ENCODE measurements at regions not wholly inside any gene's neighbourhood (a gene's known extent, or its start where the extent isn't known, plus 50 kb on each side); places are given as distances from the start of the nearest gene placed in this dataset.

DNA sequence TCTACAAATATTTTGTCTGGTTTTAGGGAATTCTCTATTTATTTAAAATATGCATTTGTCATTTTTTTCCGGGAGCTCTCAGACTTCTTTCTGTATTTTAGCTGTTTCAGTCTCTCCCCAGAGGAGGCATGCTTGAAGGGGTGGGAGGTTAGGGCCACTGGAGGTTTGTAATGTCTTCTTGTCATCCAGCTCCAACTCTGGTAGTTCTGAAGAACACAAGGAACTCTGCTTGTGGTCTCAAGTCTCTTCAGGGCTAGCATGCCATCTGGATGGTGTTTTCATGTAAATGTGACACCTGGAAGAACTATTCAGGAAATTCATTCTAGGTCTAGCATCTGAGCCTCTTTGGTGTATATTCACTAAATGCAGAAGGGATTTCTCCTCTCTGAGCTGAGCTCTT is 518.4 kb upstream of the DCC start:
- ChIA-PET RAD21 (ENCODE audit: unreplicated experiment) (no interaction called here), POLR2A (no interaction called here), CTCF (no interaction called here), SMC1A (ENCODE audit: uncharacterized antibody, unreplicated experiment) (interaction anchor here (0.7 to 1.6 kb wide), 4 partner anchors 13 to 174 kb away, joined by 3 to 4 read pairs (median 3); no protein-coding TSS in a partner anchor)
- DNase-seq (ENCODE audit: low read depth, low spot score): no peak
- peak; percentile 71 for FAIRE-seq
- intact Hi-C loops (cut with micrococcal nuclease; ENCODE audit: unreplicated experiment): no loop called here
- Histone ChIP-seq H3K36me3 (ENCODE audit: control insufficient read depth in 2 of 2, insufficient read depth in 2 of 2, low read length in 1 of 2) (no peaks in the 10 kb centered on the region), H2AFZ (ENCODE audit: control insufficient read depth, low read depth, low read length) (no peak overlapping the region), H3K4me1 (ENCODE audit: control insufficient read depth, insufficient read depth, low read length) (0 out of 2 replicates have a peak, but pooled peaks cover 5% of the 10 kb centered on the region), H3K27ac (ENCODE audit: control insufficient read depth, insufficient read depth) (peak overlapping the region; percentile 22), H3K9ac (ENCODE audit: control insufficient read depth, insufficient read depth, low read length) (no peak overlapping the region), H3K4me3 (no peak overlapping the region), H4K20me1 (ENCODE audit: control insufficient read depth, insufficient read depth) (no peaks in the 10 kb centered on the region), H3K9me3 (replicated peaks; ENCODE audit: control insufficient read depth, insufficient read depth, low read length) (no peaks in the 10 kb centered on the region; the same call in 1 of the 3 replicates), H3K27me3 (replicated peaks in 1 of 2; ENCODE audit: control insufficient read depth in 2 of 2, insufficient read depth in 2 of 2, low read length in 1 of 2) (no peaks in the 10 kb centered on the region), H3K4me2 (ENCODE audit: control insufficient read depth, insufficient read depth) (no peak overlapping the region), H3K79me2 (ENCODE audit: control insufficient read depth, insufficient read depth, low read length) (no peaks in the 10 kb centered on the region)
- no TSS peak for BruUV-seq (replicated peaks)
- 45% methylated on average over 1 of the region's 1 CpG for WGBS (ENCODE audit: insufficient coverage, insufficient replicate concordance, low lambda C conversion rate, missing lambda C conversion rate)
- ATAC-seq: no peak
- in situ Hi-C loops (cut with MboI): no loop called here
- TF ChIP-seq NRF1 (conservative IDR thresholded peaks at IDR 0.05; ENCODE audit: low read depth, low read length) (no peak), BRCA1 (IDR thresholded peaks at IDR 0.05; ENCODE audit: low read depth, low read length) (no peak)
- TF ChIP-seq, protein P1, sequence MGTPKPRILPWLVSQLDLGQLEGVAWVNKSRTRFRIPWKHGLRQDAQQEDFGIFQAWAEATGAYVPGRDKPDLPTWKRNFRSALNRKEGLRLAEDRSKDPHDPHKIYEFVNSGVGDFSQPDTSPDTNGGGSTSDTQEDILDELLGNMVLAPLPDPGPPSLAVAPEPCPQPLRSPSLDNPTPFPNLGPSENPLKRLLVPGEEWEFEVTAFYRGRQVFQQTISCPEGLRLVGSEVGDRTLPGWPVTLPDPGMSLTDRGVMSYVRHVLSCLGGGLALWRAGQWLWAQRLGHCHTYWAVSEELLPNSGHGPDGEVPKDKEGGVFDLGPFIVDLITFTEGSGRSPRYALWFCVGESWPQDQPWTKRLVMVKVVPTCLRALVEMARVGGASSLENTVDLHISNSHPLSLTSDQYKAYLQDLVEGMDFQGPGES (IDR thresholded peaks at IDR 0.05): no peak

DNA sequence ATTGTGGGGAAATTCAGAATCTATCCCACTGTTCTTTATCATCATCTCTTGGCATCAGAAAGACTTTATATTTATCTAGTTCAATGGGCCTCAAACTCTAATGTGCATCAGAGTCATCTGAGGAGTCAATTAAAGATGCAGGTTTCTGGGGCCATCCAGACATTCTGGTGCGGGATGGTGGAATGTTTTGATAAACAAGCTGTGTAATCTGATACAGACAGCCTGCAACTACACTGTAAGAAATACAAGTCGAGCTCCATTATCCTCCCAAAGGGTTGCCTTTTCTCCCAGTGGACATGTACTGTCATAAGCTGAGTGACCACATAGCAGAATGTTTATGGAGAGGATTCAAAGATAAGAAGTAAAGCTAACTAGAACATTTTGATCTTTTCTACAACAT is 515.3 kb upstream of the DCC start:
- 0% methylated on average over 2 of the region's 2 CpGs for WGBS (ENCODE audit: insufficient coverage, insufficient replicate concordance, low lambda C conversion rate, missing lambda C conversion rate)
- Histone ChIP-seq H3K9ac (ENCODE audit: control insufficient read depth, insufficient read depth, low read length) (no peak overlapping the region), H4K20me1 (ENCODE audit: control insufficient read depth, insufficient read depth) (no peaks in the 10 kb centered on the region), H3K4me3 (no peak overlapping the region), H3K79me2 (ENCODE audit: control insufficient read depth, insufficient read depth, low read length) (no peaks in the 10 kb centered on the region), H3K9me3 (replicated peaks; ENCODE audit: control insufficient read depth, insufficient read depth, low read length) (no peaks in the 10 kb centered on the region; the same call in 1 of the 3 replicates), H3K4me1 (ENCODE audit: control insufficient read depth, insufficient read depth, low read length) (0 out of 2 replicates have a peak, but pooled peaks cover 5% of the 10 kb centered on the region), H3K4me2 (ENCODE audit: control insufficient read depth, insufficient read depth) (no peak overlapping the region), H3K36me3 (ENCODE audit: control insufficient read depth in 2 of 2, insufficient read depth in 2 of 2, low read length in 1 of 2) (no peaks in the 10 kb centered on the region), H2AFZ (ENCODE audit: control insufficient read depth, low read depth, low read length) (no peak overlapping the region), H3K27ac (ENCODE audit: control insufficient read depth, insufficient read depth) (no peak overlapping the region), H3K27me3 (replicated peaks in 1 of 2; ENCODE audit: control insufficient read depth in 2 of 2, insufficient read depth in 2 of 2, low read length in 1 of 2) (no peaks in the 10 kb centered on the region)
- BruUV-seq (replicated peaks): no TSS peak
- ChIA-PET POLR2A (no interaction called here), SMC1A (ENCODE audit: uncharacterized antibody, unreplicated experiment) (no interaction called here), RAD21 (ENCODE audit: unreplicated experiment) (no interaction called here), CTCF (no interaction called here)
- DNase-seq (ENCODE audit: low read depth, low spot score) (no peak), FAIRE-seq (no peak), ATAC-seq (no peak)
- in situ Hi-C loops (cut with MboI) (no loop called here), intact Hi-C loops (cut with micrococcal nuclease; ENCODE audit: unreplicated experiment) (no loop called here)
- TF ChIP-seq RBBP5 (conservative IDR thresholded peaks at IDR 0.05): no peak
- no peak for TF ChIP-seq RAD21 (IDR thresholded peaks at IDR 0.05; ENCODE audit: insufficient read depth, low read depth, low read length)
- TF ChIP-seq RELA (IDR thresholded peaks at IDR 0.05; ENCODE audit: borderline replicate concordance, partially characterized antibody): no peak
- TF ChIP-seq, protein P2, sequence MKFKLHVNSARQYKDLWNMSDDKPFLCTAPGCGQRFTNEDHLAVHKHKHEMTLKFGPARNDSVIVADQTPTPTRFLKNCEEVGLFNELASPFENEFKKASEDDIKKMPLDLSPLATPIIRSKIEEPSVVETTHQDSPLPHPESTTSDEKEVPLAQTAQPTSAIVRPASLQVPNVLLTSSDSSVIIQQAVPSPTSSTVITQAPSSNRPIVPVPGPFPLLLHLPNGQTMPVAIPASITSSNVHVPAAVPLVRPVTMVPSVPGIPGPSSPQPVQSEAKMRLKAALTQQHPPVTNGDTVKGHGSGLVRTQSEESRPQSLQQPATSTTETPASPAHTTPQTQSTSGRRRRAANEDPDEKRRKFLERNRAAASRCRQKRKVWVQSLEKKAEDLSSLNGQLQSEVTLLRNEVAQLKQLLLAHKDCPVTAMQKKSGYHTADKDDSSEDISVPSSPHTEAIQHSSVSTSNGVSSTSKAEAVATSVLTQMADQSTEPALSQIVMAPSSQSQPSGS (IDR thresholded peaks at IDR 0.05; ENCODE audit: low read length): no peak
- no peak for TF ChIP-seq TCF7 (IDR thresholded peaks at IDR 0.05; ENCODE audit: borderline replicate concordance)
- TF ChIP-seq NR2C2 (IDR thresholded peaks at IDR 0.05; ENCODE audit: borderline replicate concordance, control insufficient read depth, insufficient read length, low read depth): no peak
- TF ChIP-seq, protein P3, sequence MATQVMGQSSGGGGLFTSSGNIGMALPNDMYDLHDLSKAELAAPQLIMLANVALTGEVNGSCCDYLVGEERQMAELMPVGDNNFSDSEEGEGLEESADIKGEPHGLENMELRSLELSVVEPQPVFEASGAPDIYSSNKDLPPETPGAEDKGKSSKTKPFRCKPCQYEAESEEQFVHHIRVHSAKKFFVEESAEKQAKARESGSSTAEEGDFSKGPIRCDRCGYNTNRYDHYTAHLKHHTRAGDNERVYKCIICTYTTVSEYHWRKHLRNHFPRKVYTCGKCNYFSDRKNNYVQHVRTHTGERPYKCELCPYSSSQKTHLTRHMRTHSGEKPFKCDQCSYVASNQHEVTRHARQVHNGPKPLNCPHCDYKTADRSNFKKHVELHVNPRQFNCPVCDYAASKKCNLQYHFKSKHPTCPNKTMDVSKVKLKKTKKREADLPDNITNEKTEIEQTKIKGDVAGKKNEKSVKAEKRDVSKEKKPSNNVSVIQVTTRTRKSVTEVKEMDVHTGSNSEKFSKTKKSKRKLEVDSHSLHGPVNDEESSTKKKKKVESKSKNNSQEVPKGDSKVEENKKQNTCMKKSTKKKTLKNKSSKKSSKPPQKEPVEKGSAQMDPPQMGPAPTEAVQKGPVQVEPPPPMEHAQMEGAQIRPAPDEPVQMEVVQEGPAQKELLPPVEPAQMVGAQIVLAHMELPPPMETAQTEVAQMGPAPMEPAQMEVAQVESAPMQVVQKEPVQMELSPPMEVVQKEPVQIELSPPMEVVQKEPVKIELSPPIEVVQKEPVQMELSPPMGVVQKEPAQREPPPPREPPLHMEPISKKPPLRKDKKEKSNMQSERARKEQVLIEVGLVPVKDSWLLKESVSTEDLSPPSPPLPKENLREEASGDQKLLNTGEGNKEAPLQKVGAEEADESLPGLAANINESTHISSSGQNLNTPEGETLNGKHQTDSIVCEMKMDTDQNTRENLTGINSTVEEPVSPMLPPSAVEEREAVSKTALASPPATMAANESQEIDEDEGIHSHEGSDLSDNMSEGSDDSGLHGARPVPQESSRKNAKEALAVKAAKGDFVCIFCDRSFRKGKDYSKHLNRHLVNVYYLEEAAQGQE (IDR thresholded peaks at IDR 0.05; ENCODE audit: low read depth, low read length): no peak

Measured in GM12878 (cell line).